ENCODE measurements at regions not wholly inside any gene's neighbourhood (a gene's known extent, or its start where the extent isn't known, plus 50 kb on each side); places are given as distances from the start of the nearest gene placed in this dataset.

DNA sequence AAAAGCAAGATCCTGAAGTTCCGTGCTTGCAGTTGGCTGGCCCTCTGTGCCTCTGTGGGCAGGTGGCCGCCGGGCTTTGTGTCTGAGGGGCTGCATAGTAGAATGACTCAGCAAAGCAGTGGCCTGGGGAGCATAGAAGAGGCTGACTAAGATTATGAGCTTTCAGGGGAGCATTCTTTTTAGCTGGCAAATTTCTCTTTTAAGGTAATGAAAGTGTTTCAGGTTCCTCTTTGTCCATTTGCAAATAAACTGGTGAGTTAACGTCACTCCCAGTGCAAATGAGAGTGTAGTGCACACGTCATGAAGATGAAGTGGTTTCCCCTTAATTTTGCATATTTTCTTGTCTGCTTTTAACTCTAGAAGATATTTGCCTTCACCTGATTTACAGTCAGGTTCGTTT, 98.6 kb downstream of the BCL2L11 start:
- no peak for DNase-seq (ENCODE audit: extremely low read depth in 1 of 2, low read depth in 1 of 2)

DNA sequence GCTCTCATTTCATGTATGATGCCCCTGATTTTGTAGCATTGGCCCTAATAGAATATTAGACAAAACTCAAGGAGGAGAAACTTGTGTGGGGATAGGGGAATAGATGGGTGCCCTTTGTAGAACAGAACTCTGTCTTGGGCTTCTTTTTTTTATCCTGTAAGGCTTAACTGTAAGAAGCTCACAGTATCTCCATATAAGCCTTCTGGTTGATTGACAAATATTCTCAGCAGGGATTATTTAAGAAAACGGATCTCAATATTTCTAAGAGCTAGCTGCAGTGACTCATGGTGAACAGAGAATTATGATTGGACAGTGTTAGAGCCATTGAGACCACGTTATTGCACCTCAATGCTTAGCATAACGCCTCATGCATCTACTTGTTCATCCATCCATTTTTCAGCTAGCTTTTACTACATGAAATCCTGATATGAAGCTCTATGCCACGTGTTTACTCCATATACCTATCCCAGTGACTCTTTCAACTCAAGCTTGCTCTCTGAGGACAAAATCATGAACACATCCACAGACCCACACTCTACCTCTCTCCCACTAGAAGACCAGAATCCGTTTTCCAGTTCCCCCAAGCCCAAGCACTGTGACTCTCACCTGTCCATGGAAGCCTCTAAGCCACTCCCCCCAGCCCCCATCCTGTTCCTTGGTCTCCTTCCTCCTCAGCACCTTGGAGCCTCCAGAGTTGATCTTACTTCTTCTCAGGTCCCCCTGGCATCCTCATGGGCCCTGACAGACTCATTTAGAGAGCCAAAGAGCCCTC, 99.2 kb downstream of the BCL2L11 start:
- DNase-seq (ENCODE audit: extremely low read depth in 1 of 2, low read depth in 1 of 2) = no peak

- DNase-seq (ENCODE audit: extremely low read depth in 1 of 2, low read depth in 1 of 2) = no peak
Observed at GRCh38 chr2:111220962-111221361, 100.2 kb downstream of the BCL2L11 start.

DNA sequence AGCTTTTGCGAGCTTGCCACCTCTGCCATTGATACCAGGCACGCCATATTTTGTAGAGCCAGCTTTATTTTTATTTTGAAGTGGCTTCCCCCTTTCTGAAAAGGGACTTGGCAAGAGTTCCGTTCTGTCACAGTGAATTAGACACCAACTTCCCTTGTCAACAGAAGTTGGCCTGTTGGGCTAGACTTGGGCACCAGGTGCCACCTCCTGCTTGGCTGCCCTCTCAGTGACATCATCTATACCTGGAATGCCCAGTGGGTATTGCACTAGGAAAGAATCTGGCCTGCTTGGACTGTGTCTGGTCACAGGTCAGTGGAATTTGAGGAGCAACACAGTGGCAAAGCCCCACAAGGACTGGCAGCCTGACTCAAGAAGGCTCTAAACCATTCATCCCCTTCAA, 101.0 kb downstream of the BCL2L11 start:
- no peak for DNase-seq (ENCODE audit: extremely low read depth in 1 of 2, low read depth in 1 of 2)

GRCh38 chr2:111222204-111222866, 101.6 kb downstream of the BCL2L11 start:
- DNase-seq (ENCODE audit: extremely low read depth in 1 of 2, low read depth in 1 of 2) = no peak

- no peak for DNase-seq (ENCODE audit: extremely low read depth in 1 of 2, low read depth in 1 of 2)
Observed at GRCh38 chr2:111225856-111226255, 105.1 kb downstream of the BCL2L11 start.

DNA sequence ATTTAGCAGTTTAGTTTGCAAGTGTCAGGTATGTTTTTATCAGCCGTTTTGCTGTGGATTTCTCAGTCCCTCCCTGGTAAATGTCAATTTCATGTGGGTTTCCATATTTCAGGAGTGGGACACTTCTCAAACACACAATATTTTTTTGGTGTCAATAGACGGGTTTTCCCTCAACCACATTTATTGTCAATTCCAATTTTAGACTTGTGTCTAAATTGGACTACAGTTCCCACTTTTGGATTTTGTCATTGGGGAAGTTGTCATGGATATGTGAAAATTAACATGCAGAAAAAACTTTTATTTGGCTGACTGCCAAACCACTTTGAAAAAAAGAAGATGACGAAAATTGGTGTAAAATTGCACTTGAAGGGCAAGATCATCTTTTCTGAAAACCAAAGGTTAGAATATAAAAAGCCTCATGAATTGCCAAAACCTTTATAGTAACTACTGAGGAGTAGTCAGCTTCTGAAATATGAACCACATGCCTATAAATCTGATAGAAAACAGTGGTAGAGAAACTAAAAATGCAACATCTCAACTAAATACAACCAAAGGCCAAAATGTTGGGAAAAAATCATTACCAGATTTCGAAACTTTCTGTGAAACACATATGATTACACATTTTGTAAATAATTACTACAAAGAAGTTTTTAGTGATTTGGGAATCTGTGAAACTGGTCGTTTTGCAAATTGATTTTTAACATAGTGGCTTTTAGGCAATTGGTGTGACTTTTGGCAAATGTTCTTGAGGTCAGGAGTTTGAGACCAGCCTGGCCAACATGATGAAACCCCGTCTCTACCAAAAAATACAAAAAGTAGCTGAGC, 106.4 kb downstream of the BCL2L11 start:
- no peak for DNase-seq (ENCODE audit: extremely low read depth in 1 of 2, low read depth in 1 of 2)

DNA sequence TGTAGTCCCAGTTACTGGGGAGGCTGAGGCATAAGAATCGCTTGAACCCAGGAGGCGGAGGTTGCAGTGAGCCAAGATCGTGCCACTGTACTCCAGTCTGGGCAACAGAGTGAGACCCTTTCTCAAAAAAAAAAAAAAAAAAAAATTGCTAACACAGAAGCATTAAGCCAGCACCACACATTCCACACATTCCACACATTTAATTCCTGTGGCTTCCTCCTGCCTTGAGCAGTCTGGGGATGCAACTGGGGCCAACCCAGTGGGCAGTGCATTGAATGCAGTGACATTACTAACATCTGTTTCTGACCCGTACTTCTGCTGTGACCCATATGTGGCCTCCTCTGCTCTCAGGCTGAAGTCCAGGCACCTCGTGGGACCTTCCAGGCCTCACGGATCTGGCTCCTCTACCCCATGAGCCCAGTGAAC, 107.0 kb downstream of the BCL2L11 start:
- no peak for DNase-seq (ENCODE audit: extremely low read depth in 1 of 2, low read depth in 1 of 2)

DNA sequence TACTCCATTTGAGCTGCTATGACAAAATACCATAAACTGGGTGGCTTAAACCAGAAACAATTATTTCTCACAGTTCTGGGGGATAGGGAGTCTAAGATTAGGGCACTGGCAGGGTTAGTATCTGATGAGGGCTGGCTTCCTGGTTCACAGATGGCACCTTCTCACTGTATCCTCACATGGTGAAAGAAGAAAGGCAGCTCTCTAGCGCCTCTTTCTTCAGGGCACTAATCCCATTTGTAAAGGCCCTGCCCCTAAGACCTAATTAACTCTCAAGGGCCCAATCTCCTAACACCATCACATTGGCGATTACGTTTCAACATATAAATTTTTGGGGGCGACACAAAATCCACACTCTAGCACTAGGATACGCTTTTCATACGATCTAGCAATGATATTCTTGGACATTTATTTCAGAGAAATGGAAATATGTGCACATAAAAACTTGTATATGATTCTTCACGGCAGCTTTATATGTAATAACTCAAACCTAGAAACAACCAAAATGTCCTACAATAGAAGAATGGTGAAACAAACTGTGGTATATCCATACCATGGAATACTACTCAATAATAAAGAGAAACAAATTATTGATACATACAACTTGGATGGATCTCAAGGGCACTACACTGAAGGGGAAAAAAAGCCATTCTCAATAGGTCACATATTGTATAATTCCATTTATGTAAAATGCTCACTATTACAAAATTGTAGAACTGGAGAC, 111.0 kb downstream of the BCL2L11 start:
- no peak for DNase-seq (ENCODE audit: extremely low read depth in 1 of 2, low read depth in 1 of 2)

GRCh38 chr2:111235192-111236015, 114.7 kb downstream of the BCL2L11 start:
- DNase-seq (ENCODE audit: extremely low read depth in 1 of 2, low read depth in 1 of 2) = no peak

- no peak for DNase-seq (ENCODE audit: extremely low read depth in 1 of 2, low read depth in 1 of 2)
Observed at GRCh38 chr2:111236025-111236424, 115.3 kb downstream of the BCL2L11 start.

GRCh38 chr2:111238296-111238695, 117.6 kb downstream of the BCL2L11 start:
- DNase-seq (ENCODE audit: extremely low read depth in 1 of 2, low read depth in 1 of 2) = no peak

DNA sequence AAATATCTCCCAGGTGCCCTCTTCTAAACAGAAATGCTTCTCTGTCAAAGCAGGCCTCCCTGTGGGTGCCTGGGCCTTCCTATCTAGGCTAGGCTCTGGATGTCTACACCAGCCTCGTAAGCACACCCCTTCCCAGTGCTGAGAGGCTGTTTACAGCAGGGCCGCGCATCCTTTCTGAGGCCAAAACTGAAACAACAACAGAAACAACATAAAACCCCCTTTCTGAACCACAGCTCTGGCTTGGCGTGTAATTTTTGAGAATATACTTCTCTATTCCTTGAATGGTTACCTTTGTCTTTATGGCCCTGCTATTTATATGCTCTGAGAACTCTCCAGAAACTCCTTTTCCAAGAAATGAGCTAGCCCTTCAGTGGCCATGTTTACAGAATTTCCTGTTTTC, 118.4 kb downstream of the BCL2L11 start:
- DNase-seq (ENCODE audit: extremely low read depth in 1 of 2, low read depth in 1 of 2) = no peak

- DNase-seq (ENCODE audit: extremely low read depth in 1 of 2, low read depth in 1 of 2) = no peak
Observed at GRCh38 chr2:111239581-111240249, 119.0 kb downstream of the BCL2L11 start.

GRCh38 chr2:111243295-111243694, 122.6 kb downstream of the BCL2L11 start:
- no peak for DNase-seq (ENCODE audit: extremely low read depth in 1 of 2, low read depth in 1 of 2)

DNA sequence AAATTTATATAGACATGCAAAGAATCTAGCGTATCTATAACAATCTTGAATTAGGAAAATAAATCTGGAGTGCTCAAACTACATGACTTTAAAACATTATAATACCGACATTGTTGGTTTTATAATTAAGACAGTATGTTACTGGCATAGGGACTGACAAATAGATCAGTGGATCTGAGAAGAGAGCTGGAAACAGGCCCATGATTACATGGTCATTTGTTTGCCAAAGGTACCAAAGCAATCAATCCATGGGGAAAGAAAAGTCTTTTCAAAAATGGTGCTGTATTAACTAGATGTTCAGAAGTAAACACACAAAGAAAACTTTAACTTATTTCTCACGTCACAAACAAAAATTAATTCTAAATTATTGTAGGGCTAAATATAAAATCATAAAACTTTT, 124.2 kb downstream of the BCL2L11 start:
- no peak for DNase-seq (ENCODE audit: extremely low read depth in 1 of 2, low read depth in 1 of 2)

DNA sequence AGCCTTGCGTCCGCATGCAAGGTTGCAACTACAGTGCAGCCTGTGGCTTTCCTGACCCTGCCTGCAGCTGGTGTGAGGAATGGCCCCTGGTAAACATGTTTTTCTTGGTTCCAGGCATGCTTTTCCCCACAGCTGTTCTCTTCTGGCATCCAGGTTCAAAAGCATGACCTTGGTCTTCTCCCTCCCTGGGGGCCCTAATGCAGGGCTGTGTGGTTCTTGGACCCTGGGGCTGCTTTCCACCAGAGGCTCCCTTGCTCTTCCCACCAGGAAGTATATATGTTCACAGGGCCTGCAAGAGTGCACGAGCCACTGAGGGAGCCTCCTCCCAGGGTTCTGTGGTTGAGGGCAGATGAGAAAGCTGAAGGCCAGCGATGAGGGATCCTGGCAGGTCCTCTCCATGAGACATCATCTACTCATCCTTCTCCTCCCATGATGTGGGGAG, 125.9 kb downstream of the BCL2L11 start:
- DNase-seq (ENCODE audit: extremely low read depth in 1 of 2, low read depth in 1 of 2) = no peak

- no peak for DNase-seq (ENCODE audit: extremely low read depth in 1 of 2, low read depth in 1 of 2)
Observed at GRCh38 chr2:111247491-111247890, 126.8 kb downstream of the BCL2L11 start.

GRCh38 chr2:111249806-111250205, 129.1 kb downstream of the BCL2L11 start:
- no peak for DNase-seq (ENCODE audit: extremely low read depth in 1 of 2, low read depth in 1 of 2)

All from stimulated activated CD8-positive, alpha-beta memory T cell treated with anti-CD3 and anti-CD28 coated beads, Interleukin-7, amount 100 ng/mL, for 48 hours (primary cell).